Occipital lobe (tissue), 1 donor: ENCODE measurements at regions not wholly inside any gene's neighbourhood (a gene's known extent, or its start where the extent isn't known, plus 50 kb on each side); places are given as distances from the start of the nearest gene placed in this dataset.
"Not testable (repeated sequence)": the region's sequence is repeated elsewhere in the genome, so short reads cannot be mapped to it uniquely, and the experiment has no call there.

Experiments
- DNase-seq: peaks from one replicate; lab custom pipeline; 2025; lab: John Stamatoyannopoulos, UW

DNA sequence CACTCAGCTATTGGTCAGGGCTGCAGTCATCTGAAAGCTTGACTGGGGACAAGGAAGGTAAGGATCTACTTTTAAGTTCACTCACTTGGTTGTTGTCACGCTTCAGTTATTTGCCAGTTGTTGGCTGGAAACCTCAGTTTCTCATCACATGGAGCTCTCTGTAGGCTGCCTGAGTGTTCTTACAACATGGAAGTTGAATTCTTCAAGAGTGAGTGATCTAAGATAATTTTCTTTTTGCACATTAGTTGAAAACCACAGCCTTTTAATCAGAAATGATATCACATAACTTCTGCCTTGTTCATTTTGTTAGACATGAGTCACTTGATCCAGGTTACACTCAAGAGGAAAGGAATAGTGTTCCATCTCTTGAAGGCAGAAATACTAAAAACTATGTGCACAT is 552.7 kb downstream of the RAPGEF2 start:
- no peak for DNase-seq

DNA sequence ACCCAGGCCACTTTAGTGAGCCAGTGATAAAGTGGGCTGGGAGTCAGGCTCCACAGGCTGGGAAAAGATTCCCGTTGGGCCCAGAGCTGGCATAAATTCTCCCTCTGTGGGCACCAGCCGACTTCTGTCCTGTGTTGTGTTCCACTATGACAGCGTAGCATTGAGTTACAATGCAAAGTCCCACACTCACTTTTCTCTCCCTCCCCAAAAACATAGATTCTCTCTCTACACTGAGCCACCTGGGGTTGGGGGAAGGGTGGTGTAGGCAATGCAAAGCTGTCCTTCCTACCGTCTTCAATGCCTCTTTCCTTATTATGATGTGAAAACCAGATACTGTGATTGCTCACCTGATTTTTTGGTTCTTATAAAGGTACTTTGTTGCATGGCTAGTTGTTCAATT is 566.2 kb downstream of the RAPGEF2 start:
- DNase-seq, result no peak

DNA sequence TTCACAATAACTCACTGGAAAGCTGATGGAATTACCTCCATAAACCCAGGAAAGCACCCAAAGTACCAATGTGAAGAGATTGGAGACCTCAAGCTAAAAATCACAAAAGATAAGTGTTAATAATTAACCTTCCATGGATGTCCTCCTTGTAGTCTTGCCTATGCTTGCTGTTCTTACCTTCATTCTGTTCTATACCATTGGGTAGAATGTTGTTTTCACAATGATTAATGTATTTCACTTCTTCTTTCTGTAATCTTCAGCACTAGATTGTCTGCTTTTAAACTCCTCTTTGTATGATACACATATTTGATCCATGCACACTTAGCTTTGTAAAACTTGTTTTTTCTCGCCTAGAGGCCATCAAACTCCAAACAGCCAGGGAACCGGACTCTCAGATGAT is 570.3 kb downstream of the RAPGEF2 start:
- no peak for DNase-seq

DNA sequence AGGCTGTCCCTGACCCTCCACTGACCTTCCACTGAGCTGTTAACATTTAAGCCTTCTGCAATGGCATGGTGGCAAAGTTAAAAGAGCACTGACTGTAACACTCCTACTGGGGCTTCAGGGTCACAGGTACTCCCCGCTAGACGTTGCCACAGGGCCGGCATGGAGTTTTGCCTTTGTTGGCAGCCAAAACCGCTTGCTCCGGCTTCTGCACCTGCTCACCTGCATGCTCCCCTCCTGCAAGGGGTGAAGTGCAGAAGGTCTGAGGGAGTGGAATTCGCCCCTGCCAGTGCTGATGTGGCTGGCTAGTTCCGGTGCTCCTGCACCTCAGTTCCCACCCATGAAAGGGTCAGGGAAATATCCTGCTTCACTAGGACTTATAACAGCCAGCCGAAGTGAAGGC is 571.4 kb downstream of the RAPGEF2 start:
- DNase-seq, result no peak

DNA sequence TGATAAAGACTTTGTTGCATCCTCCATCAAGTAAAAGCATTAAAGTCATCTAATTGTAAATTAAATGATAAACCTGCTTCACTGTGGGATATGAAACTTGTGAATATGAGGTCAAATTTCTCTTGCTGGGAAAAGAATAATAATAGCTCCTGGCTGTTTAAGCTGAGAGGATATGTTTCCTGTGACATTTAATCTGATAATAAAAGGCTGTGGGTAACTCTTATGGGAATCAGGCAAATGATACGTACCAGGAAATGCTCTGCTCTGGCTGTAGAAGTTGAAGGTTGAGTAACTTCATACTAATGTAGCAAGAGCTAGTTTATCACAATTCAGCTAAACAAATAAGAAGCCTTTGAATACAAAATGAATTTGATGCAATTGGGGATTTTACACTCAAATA is 574.6 kb downstream of the RAPGEF2 start:
- DNase-seq, result no peak

DNA sequence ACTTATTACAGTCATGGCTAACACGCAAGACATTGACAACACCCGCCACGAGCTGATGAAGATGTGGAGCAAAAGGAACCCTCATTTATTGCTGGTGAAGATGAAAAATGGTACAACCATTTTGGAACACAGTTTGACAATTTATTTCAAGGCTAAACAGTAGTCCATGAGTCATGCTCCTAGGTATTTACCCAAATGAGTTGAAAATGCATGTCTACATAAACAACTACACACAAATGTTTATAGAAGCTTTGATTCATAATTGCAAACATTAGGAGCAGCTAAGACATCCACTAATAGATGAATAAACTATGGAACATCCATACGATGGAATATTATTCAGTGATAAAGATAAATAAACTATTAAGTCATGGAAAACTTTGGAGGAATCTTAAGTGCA is 580.1 kb downstream of the RAPGEF2 start:
- no peak for DNase-seq

DNA sequence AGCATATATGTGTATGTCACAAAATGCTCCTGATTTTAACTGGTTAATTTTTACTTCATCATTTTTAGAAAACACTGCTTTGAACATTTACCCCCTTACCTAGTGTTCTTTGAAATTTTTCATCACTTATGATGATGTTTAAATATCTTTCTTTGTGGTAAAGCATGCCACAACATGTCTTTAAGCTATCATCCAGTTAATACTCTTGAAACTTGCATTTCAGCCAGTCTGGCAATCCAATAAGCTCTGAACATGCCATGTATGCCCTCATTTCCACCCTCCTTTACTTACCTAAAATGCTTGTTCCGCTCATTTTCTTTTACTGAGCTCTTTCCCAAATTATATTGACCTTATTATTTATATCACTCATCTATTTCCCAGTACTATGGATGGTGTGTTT is 581.2 kb downstream of the RAPGEF2 start:
- no peak for DNase-seq

DNA sequence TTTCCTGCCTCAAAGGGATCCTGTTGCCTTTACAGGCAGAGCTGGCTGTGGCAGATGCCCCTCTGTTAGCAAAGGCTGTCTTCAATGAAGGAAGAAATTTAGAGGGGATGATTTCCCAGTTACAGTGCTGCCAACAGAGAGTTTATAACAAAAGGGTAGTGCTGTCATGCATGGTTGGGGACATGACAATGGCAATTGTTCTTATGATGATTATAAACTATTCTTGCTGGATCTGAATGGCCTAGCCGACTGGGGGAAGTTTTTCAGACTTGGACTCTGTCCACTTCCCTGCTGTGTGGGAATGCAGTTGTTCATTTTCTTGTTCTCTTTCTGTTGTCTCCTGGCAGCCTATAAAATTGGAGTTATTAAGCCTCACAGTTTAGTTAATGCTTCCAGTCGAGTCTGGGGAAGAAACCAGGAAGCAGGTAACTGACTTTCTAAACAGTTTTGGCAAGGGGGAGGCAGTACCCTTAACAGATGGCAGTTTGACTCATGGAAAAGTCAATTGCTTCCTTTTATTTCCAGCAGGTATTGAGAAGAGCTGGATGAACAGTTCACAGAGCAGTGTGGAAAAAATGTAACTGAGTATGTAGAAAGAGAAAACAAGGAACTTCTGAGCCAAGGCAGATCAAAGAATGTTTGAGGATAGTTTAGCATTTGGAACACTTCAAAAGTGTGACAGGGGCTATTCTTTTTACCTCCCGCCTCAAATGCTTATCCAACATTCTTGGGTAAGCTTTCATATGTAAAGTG is 582.6 kb downstream of the RAPGEF2 start:
- DNase-seq, result no peak

DNA sequence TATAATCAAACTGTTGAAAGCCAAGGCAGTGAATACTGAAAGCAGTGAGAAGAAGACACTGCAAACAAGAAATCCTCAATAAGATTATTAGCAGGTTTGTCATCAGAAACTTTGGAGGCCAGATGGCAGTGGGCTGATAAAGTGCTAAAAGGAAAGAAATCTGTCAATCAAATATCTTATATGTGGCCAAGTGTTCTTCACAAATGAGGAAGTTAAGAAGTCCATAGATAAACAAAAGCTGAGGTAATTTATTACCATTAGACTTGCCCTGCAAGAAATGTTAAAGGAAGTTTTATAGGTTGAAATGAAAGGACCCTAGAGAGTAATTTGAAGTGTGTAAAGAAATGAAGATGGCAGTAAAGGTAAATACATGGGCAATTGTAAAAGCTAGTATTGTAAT is 586.6 kb downstream of the RAPGEF2 start:
- no peak for DNase-seq

DNA sequence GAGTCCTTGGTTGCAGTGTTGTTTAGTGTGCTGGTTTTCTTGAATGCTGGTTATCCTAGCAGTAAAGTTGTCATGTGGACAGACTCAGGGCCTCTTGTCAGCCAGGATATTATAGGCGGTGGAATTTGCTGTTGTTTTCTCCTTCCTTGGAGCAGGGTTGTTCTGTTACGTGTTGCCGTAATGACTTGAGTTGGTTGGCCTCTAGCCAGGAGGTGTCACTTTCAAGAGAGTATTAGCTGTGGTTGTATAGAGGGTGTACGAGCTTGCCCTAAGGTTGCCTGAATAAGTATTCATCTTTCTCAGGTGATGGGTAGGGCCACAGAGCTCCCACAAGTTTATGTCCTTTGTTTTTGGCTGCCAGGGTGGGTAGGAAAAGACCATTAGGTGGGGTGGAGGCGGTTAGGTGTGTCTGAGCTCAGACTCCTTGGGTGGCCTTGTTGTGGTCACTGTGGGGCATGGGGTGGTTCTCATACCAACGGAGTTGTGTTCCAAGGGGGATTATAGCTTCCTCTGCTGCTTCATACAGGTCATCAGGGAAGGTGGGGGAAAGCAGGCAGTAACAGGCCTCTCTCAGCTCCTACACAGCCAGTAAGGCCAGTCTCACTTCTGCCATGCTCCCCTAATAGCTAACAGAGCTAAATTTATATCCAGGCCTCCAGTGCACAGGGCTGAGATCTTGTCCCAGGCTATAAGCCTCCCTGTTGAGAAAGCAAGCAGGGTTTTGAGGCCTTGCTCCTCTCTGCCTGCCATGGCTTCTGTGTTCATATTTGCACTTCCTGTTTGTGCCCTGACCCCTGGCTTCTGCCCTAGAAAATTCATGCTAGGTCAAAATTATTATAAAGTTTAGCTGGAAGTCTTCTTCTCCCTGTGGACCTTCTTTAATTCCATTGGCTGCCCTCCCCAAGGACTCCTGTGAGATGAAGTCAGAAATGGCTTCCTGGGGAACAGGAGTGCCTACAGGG is 594.7 kb downstream of the RAPGEF2 start:
- no peak for DNase-seq

DNA sequence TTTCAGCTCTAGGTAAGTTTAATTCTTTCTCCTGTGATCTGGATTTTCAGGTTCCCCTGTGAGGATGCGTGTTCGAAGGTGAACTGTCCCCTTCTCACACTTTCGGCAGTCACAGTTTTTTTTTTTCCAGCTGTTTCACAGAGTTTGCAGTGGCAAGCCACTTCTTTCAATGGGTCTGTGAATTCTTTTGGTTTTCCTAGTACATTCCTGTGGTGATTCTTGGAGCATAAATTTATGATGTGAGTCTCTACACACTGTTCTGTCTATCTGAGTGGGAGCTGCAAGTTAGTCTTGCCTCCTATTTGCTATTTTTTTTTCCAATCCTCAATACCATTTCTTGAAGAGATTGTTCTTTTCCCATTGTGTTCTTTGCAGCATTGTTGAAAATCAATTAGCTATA is 595.5 kb downstream of the RAPGEF2 start:
- no peak for DNase-seq

DNA sequence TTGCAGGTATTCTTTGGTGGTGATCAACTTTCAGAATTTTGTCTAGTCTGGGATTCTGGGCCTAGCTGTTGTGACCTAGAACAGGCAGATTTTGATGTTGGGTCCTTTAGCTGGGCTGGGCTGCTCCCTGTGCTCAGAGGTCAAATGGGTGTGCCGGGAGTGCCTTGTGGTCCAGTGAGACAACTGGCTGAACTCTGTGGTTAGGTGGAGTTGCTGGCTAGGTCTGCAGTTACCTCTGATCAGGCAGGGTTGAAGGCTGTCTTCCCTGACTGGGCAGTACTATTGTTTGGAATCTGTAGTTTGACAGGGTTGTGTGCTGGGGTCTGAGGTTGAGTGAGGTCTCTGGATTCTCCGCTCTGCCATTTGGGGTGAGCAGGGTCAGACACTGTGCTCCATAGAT is 599.3 kb downstream of the RAPGEF2 start:
- no peak for DNase-seq

DNA sequence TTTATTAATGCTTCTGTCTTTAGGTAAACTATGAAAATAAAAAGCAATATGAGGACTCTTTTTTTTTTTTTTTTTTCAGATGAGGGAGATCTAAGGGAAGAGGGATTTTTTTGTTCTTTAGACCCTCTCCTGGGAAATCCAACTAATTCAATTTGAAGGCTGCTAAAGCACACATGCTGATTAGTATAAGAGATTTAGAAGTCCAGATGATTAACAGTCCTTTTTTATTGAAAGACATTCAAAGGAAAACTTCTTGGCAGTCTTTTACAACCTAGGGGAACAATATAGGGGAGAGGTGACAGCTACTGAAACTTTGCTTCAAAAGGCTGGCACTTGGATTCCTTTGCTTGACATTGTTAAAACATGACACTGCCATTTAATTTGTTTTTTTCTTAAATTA is 602.5 kb downstream of the RAPGEF2 start:
- DNase-seq, result no peak

DNA sequence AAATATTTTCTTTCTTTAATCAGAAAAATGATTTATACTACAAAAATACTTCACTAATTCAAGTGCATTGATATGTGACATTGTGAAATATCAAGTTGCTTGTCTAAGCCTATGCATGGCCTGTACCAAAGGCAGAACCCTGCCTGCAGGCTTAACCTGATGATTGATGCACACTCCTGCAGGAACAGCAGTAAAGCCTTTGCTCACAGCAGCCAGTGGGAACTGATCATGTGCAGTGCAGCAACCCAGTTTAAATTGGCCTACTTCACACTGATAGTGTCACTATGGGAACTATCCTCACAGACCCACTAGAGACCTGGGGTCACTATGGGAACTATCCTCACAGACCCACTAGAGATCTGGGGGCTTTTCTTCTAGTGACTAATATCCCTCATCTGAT is 603.8 kb downstream of the RAPGEF2 start:
- DNase-seq, result no peak

DNA sequence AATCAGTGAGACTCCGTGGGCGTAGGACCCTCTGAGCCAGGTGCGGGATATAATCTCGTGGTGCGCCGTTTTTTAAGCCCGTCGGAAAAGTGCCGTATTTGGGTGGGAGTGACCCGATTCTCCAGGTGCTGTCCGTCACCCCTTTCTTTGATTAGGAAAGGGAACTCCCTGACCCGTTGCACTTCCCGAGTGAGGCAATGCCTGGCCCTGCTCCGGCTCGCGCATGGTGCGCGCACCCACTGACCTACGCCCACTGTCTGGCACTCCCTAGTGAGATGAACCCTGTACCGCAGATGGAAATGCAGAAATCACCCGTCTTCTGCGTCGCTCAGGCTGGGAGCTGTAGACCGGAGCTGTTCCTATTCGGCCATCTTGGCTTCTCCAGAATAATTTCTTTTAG is 612.3 kb downstream of the RAPGEF2 start:
- DNase-seq, result not testable (repeated sequence)

DNA sequence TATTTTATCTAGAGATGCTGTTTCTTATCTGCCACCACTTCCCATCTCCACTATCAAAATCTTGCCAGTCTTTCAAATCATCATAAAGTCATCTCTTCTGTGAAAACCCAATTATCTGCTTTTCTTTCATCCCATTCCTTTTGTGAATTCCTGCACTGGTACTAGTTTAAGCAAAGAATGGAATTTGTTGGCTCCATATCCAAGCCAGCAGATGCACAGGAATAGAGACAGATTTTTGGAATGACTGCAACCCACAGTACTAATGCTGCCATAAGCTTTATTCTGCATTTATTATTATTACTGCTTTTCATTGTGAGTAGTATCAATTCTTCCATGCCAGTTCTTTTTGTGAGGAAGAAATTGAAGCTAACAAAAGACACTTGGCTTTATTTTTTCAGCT is 616.7 kb downstream of the RAPGEF2 start:
- DNase-seq, result no peak

DNA sequence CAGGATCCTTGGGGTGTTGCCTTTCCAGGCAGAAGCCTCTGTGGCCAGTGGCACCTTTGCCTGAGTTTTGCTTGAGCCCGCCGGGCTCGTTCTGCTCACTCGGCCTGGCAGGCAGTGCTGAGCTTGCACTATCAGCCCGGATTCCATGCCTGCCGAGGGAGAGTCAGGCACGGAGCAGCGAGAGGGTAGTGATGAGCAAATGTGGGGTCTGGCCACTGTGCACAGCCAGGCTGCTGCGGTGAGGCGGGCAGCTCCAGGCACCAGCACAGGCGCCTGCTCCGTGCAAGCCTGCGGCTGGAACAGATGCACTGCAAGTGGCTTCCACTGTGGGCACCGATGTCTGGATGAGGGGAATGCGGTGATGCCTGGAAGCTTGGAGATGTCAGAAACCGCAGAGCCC is 619.2 kb downstream of the RAPGEF2 start:
- DNase-seq, result no peak

DNA sequence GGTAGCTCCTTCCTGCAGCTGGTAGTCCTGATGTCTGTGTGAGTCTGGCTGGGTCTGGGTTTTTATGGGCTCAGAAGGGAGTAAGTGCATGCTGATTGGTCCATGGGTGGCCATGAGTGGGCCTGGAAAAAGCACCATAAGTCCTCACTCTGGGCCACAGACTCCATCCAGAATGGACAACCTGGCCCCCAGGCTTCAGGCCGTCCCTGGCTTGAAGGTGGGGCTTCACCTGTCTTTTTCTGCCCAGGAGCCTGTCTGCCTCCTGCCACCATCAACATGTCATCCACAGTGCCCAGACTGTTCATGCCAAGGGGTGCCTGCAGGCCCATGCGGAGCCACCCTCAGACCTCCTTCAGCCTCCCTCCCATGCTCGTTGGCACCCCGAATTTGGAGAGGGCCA is 620.0 kb downstream of the RAPGEF2 start:
- no peak for DNase-seq

DNA sequence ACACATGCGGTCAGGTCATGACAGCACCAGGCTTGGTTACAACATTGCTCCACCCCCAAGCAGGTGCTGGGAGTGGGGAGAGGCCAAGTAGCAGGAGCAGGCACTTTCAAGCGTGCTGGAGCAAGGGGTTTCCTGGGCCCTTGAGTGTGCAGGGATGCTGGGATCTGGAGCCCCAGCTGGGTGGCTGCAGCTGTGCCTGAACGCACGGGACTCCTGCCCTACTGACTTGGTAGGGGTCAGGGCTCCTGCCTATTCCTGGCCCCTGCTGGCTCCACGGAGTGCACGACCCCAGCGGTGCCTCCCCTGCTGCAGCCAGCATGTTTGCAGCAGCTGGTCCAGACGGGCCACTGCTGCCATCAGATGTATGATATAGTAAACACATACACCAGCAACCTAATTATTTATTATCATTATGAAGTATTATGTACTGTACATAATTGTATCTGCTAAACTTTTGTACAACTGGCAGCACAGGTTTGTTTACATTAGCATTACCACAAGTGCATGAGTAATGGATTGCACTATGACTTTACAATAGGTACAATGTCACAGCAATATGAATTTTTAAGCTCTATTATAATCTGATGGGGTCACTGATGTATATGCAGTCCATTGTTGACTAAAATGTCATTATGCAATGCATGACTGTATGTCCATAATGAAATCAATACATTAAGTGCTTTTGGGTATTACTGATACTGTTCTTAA is 620.6 kb downstream of the RAPGEF2 start:
- DNase-seq, result no peak

DNA sequence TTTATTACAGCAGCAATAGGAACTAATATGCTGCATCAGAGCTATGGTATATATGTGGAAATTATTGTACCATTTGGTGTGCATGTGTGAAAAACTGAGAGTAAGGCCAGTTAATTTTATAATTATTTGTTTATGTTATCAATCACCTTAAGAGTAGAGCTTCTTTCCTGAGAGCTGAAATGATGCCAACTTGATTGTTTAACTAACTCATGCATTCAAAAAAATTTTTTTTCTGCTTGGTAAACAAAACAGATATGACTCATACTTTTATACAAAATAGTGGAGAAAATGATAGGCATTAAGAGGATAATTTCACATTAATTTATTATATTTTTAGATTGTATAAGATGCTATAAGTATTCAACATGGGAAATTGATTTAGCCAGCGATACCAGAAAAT is 622.7 kb downstream of the RAPGEF2 start:
- DNase-seq, result no peak

DNA sequence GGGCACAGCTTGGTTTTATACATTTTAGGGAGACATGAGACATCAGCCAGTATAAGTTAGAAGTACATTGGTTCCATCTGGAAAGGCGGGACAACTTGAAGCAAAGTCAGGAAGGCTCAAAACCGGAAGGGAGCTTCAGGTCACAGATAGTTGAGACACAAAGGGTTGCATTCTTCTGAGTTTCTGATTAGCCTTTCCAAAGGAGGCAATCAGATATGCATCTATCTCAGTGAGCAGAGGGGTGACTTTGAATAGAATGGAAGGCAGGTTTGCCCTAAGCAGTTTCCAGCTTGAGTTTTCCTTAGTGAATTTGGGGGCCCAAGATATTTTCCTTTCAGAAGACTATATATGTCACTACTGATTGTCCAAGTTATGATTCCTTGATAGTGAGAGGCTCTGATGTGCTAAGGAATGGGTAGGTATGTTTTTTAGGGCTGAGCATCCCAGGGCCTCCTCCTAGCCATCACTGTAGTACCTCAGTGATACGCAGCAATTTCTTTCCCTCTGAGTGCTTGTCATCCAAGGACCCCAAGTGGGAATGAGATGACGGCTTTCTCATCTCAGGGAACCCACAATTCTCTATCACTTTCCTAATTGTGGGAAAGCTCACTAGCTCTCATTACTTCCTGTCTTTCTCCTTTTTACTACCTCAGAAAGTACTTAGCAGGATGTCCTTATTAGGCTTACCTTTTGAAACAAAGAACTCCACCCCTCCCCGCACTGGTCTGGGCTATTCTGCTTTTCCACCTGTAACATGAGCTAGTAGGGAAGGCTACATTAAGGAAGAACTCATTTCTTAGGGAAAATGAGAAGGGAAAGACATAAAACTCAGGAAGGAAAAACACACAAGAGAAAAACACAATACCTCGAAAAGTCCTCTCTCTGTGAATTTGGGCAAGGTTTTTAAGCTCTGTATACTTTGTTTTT is 632.7 kb downstream of the RAPGEF2 start:
- no peak for DNase-seq
